ENCODE measurements at regions not wholly inside any gene's neighbourhood (a gene's known extent, or its start where the extent isn't known, plus 50 kb on each side); places are given as distances from the start of the nearest gene placed in this dataset.

- no peak overlapping the region for H3K4me3 ChIP-seq (ENCODE audit: low read depth, low read length)
- DNase-seq (ENCODE audit: low read depth) = no peak
- TF ChIP-seq, protein P1, sequence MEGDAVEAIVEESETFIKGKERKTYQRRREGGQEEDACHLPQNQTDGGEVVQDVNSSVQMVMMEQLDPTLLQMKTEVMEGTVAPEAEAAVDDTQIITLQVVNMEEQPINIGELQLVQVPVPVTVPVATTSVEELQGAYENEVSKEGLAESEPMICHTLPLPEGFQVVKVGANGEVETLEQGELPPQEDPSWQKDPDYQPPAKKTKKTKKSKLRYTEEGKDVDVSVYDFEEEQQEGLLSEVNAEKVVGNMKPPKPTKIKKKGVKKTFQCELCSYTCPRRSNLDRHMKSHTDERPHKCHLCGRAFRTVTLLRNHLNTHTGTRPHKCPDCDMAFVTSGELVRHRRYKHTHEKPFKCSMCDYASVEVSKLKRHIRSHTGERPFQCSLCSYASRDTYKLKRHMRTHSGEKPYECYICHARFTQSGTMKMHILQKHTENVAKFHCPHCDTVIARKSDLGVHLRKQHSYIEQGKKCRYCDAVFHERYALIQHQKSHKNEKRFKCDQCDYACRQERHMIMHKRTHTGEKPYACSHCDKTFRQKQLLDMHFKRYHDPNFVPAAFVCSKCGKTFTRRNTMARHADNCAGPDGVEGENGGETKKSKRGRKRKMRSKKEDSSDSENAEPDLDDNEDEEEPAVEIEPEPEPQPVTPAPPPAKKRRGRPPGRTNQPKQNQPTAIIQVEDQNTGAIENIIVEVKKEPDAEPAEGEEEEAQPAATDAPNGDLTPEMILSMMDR (IDR thresholded peaks at IDR 0.05; ENCODE audit: insufficient read depth, low read length) = no peak
Observed at GRCh38 chr1:48164571-48164970, 57.9 kb upstream of the SLC5A9 start.

DNA sequence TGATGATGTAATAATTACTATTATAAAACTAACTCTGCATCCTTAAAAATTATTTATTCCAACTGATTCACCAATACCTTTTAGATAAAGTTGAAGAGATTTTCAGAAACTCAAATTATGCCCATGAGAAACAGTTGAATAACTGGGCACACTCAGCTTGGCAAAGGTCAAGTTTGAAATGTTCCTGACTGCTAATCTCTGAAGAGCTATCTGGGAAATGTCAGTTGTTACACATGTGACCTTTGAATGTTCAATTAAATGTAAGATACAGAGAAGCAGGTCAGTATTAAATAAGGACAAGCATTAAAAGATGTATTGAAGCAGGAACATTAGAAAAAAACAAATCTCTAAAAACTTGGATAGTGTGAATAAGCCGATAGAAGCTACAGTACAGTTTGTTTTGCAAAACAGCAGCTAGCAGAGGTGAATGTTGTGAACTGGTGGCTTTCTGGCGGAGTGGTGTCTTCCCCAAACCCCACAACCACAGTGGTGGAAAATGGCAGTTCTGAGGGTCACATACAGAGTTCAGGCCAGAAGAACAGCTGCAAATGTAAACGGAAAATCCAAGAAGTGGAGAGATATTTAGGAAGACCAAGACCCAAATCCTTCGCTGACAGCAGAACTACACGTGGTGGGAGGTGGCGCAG, 61.9 kb upstream of the SLC5A9 start:
- H3K4me3 ChIP-seq (ENCODE audit: low read depth, low read length) = no peak overlapping the region
- TF ChIP-seq, protein P1 (IDR thresholded peaks at IDR 0.05; ENCODE audit: insufficient read depth, low read length) = no peak

DNA sequence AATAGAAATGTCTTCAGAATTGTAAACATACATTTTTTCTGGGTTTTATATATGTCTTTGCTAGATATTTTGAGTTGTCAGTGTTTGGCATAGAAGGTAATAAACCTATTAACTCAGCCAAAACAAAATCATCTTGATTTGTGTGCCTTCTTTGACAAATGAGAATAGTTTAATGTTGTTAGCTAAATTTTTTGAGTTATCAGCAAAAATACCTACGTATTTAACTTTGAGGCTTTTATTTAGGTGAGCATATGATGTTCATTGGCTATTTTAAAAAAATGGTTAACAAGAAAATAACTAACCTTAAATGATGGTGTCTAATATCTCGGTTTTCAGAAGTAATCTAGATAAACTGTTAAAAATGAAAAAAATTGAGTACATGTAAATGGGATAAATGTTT, 83.2 kb upstream of the SLC5A9 start:
- no peak for DNase-seq (ENCODE audit: low read depth)
- H3K4me3 ChIP-seq (ENCODE audit: low read depth, low read length) = no peak overlapping the region
- TF ChIP-seq, protein P1 (IDR thresholded peaks at IDR 0.05; ENCODE audit: insufficient read depth, low read length) = no peak

More for the DNA sequence above, 61.9 kb upstream of the SLC5A9 start:
- no peak for DNase-seq (ENCODE audit: low read depth)

GRCh38 chr1:48127735-48128685, 94.5 kb upstream of the SLC5A9 start:
- TF ChIP-seq, protein P1 (IDR thresholded peaks at IDR 0.05; ENCODE audit: insufficient read depth, low read length) = no peak
- DNase-seq (ENCODE audit: low read depth) = no peak
- no peak overlapping the region for H3K4me3 ChIP-seq (ENCODE audit: low read depth, low read length)

DNA sequence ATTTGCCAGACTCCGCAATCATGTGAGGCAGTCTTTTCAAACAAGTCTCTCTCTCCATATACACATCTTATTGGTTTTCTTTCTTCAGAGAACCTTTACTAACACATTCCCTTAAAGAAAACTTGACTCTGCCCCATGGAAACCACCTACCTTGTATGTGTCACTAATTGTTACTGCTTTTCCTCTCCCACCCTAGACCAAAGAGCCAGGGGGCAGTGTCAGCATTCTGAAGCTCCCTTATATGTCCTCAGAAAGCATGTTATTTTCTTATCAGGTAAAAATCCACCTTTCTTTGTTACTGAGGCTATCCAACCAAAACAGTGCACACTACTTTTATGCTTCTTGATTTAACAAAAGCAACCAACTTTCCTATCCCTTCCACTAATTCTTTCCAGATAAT, 98.9 kb upstream of the SLC5A9 start:
- TF ChIP-seq, protein P1 (IDR thresholded peaks at IDR 0.05; ENCODE audit: insufficient read depth, low read length) = no peak
- no peak overlapping the region for H3K4me3 ChIP-seq (ENCODE audit: low read depth, low read length)
- DNase-seq (ENCODE audit: low read depth) = no peak

DNA sequence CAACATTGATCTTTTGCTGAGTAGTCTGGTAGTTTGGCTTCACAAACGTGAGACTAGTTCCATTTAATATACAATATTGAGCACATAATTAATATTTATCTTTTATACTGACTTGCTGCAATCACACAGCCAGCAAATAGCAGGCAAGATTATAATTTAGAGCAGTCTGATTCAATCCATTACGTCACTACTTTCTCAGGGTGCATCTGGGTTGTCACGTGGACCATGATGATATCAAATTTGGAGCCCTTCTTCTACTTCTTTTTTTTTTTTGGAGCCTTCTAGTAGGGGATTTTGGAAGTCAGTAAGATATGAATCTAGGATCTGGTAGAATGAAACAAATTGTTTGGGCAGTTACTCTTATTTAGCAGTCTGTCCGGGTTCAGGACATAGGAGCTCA, 100.6 kb upstream of the SLC5A9 start:
- TF ChIP-seq, protein P1 (IDR thresholded peaks at IDR 0.05; ENCODE audit: insufficient read depth, low read length) = no peak

More for the DNA sequence above, 100.6 kb upstream of the SLC5A9 start:
- no peak overlapping the region for H3K4me3 ChIP-seq (ENCODE audit: low read depth, low read length)
- no peak for DNase-seq (ENCODE audit: low read depth)
